ENCODE measurements at regions not wholly inside any gene's neighbourhood (a gene's known extent, or its start where the extent isn't known, plus 50 kb on each side); places are given as distances from the start of the nearest gene placed in this dataset.

DNA sequence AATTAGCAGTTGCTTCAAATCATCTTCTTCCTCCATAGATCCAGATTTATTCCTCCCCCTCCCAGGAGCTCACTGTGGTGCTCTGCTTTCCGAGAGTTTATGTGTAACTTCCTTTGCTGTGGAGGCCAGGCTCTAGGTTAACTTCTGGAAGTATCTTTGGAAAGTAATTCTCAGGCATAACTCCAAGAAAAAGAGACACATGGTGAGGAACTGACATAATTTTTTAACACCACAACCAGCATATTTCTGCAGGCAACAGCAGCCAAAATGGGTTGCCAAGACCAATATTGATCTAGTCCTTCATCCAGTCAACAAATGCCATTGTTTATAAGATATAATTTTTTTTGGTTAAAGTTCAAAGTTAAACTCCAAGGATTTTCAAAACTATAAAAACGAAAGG is 114.5 kb upstream of the RBPJ start:
- TF ChIP-seq, protein P1, sequence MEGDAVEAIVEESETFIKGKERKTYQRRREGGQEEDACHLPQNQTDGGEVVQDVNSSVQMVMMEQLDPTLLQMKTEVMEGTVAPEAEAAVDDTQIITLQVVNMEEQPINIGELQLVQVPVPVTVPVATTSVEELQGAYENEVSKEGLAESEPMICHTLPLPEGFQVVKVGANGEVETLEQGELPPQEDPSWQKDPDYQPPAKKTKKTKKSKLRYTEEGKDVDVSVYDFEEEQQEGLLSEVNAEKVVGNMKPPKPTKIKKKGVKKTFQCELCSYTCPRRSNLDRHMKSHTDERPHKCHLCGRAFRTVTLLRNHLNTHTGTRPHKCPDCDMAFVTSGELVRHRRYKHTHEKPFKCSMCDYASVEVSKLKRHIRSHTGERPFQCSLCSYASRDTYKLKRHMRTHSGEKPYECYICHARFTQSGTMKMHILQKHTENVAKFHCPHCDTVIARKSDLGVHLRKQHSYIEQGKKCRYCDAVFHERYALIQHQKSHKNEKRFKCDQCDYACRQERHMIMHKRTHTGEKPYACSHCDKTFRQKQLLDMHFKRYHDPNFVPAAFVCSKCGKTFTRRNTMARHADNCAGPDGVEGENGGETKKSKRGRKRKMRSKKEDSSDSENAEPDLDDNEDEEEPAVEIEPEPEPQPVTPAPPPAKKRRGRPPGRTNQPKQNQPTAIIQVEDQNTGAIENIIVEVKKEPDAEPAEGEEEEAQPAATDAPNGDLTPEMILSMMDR (IDR thresholded peaks at IDR 0.05), result no peak
- no peak for TF ChIP-seq POLR2A (IDR thresholded peaks at IDR 0.05)

Measured in tibial nerve (tissue), 3 donors.